Stimulated activated memory B cell treated with anti-CD40 and anti-IgM and Interleukin-4, amounts not matched to agents 10 μg/mL and 1 μg/mL and 100 μg/mL, for 72 hours (primary cell): ENCODE measurements at regions not wholly inside any gene's neighbourhood (a gene's known extent, or its start where the extent isn't known, plus 50 kb on each side); places are given as distances from the start of the nearest gene placed in this dataset.

Experiments used
- ATAC-seq: fragments of 150-1000 bp; cut with Tn5 transposase; 2 replicates; pipeline ENCODE4 v1.10.0; 2021
- H3K27ac Mint-ChIP-seq: one replicate; pipeline ENCODE4 v1.8.0; 2022; ENCODE audit warnings: mild to moderate bottlenecking, mixed read lengths
- H3K27me3 Mint-ChIP-seq: one replicate; pipeline ENCODE4 v1.8.0; 2022; ENCODE audit warnings: mixed read lengths
- H3K36me3 Mint-ChIP-seq: one replicate; pipeline ENCODE4 v1.8.0; 2022; ENCODE audit warnings: mixed read lengths
- H3K4me1 Mint-ChIP-seq: one replicate; pipeline ENCODE4 v1.8.0; 2022; ENCODE audit warnings: mixed read lengths
- H3K4me3 Mint-ChIP-seq: one replicate; pipeline ENCODE4 v1.8.0; 2022; ENCODE audit warnings: mild to moderate bottlenecking, moderate library complexity, mixed read lengths
- H3K9me3 Mint-ChIP-seq: one replicate; pipeline ENCODE4 v1.8.0; 2022; ENCODE audit warnings: mixed read lengths

GRCh38 chr10:117889664-117890063 lies 157.1 kb downstream of the RAB11FIP2 start:
- ATAC-seq: no peak
- no peak overlapping the region for H3K4me3 Mint-ChIP-seq
- H3K4me1 Mint-ChIP-seq: no peaks in the 10 kb centered on the region
- H3K36me3 Mint-ChIP-seq: no peaks in the 10 kb centered on the region
- no peaks in the 10 kb centered on the region for H3K9me3 Mint-ChIP-seq
- H3K27me3 Mint-ChIP-seq: no peaks in the 10 kb centered on the region
- no peak overlapping the region for H3K27ac Mint-ChIP-seq

- Mint-ChIP-seq H3K27me3 (no peaks in the 10 kb centered on the region), H3K9me3 (peaks cover 3% of the 10 kb centered on the region), H3K4me3 (no peak overlapping the region), H3K4me1 (no peaks in the 10 kb centered on the region), H3K27ac (no peak overlapping the region), H3K36me3 (no peaks in the 10 kb centered on the region)
- ATAC-seq: no peak
These were observed 154.0 kb downstream of the RAB11FIP2 start for GRCh38 chr10:117892681-117893220.

- H3K4me1 Mint-ChIP-seq: no peaks in the 10 kb centered on the region
- no peaks in the 10 kb centered on the region for H3K27me3 Mint-ChIP-seq
- H3K36me3 Mint-ChIP-seq: no peaks in the 10 kb centered on the region
- ATAC-seq: no peak
- no peak overlapping the region for H3K4me3 Mint-ChIP-seq
- H3K27ac Mint-ChIP-seq: no peak overlapping the region
- H3K9me3 Mint-ChIP-seq: peaks cover 3% of the 10 kb centered on the region
These were observed 152.4 kb downstream of the RAB11FIP2 start for GRCh38 chr10:117894339-117894738.

- peaks cover 3% of the 10 kb centered on the region for H3K9me3 Mint-ChIP-seq
- ATAC-seq: no peak
- no peaks in the 10 kb centered on the region for H3K4me1 Mint-ChIP-seq
- H3K27me3 Mint-ChIP-seq: no peaks in the 10 kb centered on the region
- H3K4me3 Mint-ChIP-seq: no peak overlapping the region
- no peaks in the 10 kb centered on the region for H3K36me3 Mint-ChIP-seq
- H3K27ac Mint-ChIP-seq: no peak overlapping the region
These were observed 150.2 kb downstream of the RAB11FIP2 start for GRCh38 chr10:117896517-117896916.

- H3K27me3 Mint-ChIP-seq: peaks cover 16% of the 10 kb centered on the region
- no peaks in the 10 kb centered on the region for H3K36me3 Mint-ChIP-seq
- H3K4me1 Mint-ChIP-seq: no peaks in the 10 kb centered on the region
- peaks cover 3% of the 10 kb centered on the region for H3K9me3 Mint-ChIP-seq
- H3K27ac Mint-ChIP-seq: no peak overlapping the region
- H3K4me3 Mint-ChIP-seq: no peak overlapping the region
- ATAC-seq: no peak
These were observed 147.5 kb downstream of the RAB11FIP2 start for GRCh38 chr10:117899181-117899683.

GRCh38 chr10:117900280-117900679 lies 146.5 kb downstream of the RAB11FIP2 start:
- Mint-ChIP-seq H3K4me1 (no peaks in the 10 kb centered on the region), H3K4me3 (no peak overlapping the region), H3K27me3 (peaks cover 26% of the 10 kb centered on the region), H3K9me3 (peaks cover 3% of the 10 kb centered on the region), H3K27ac (no peak overlapping the region), H3K36me3 (no peaks in the 10 kb centered on the region)
- no peak for ATAC-seq

GRCh38 chr10:117903854-117904253 lies 142.9 kb downstream of the RAB11FIP2 start:
- H3K27ac Mint-ChIP-seq: no peak overlapping the region
- peaks cover 45% of the 10 kb centered on the region for H3K27me3 Mint-ChIP-seq
- no peaks in the 10 kb centered on the region for H3K36me3 Mint-ChIP-seq
- no peaks in the 10 kb centered on the region for H3K4me1 Mint-ChIP-seq
- H3K9me3 Mint-ChIP-seq: no peaks in the 10 kb centered on the region
- no peak for ATAC-seq
- H3K4me3 Mint-ChIP-seq: no peak overlapping the region

- Mint-ChIP-seq H3K9me3 (peaks cover 2% of the 10 kb centered on the region), H3K36me3 (no peaks in the 10 kb centered on the region), H3K4me1 (no peaks in the 10 kb centered on the region), H3K27ac (no peak overlapping the region), H3K4me3 (no peak overlapping the region), H3K27me3 (peaks cover 45% of the 10 kb centered on the region)
- ATAC-seq: no peak
These were observed 141.3 kb downstream of the RAB11FIP2 start for GRCh38 chr10:117905404-117905803.

- no peak overlapping the region for H3K27ac Mint-ChIP-seq
- no peak overlapping the region for H3K4me3 Mint-ChIP-seq
- peaks cover 2% of the 10 kb centered on the region for H3K9me3 Mint-ChIP-seq
- H3K36me3 Mint-ChIP-seq: no peaks in the 10 kb centered on the region
- H3K4me1 Mint-ChIP-seq: no peaks in the 10 kb centered on the region
- no peak for ATAC-seq
- peaks cover 44% of the 10 kb centered on the region for H3K27me3 Mint-ChIP-seq
These were observed 135.1 kb downstream of the RAB11FIP2 start for GRCh38 chr10:117911684-117912083.

GRCh38 chr10:117914334-117914733 lies 132.4 kb downstream of the RAB11FIP2 start:
- Mint-ChIP-seq H3K9me3 (no peaks in the 10 kb centered on the region), H3K27me3 (peaks cover 38% of the 10 kb centered on the region), H3K27ac (no peak overlapping the region), H3K4me3 (no peak overlapping the region), H3K36me3 (no peaks in the 10 kb centered on the region), H3K4me1 (no peaks in the 10 kb centered on the region)
- ATAC-seq: no peak

- Mint-ChIP-seq H3K9me3 (peaks cover 4% of the 10 kb centered on the region), H3K4me1 (no peaks in the 10 kb centered on the region), H3K36me3 (no peaks in the 10 kb centered on the region), H3K27me3 (no peaks in the 10 kb centered on the region), H3K27ac (no peak overlapping the region), H3K4me3 (no peak overlapping the region)
- peak; percentile 31 for ATAC-seq
These were observed 125.8 kb downstream of the RAB11FIP2 start for GRCh38 chr10:117920956-117921355.

- no peak for ATAC-seq
- Mint-ChIP-seq H3K27me3 (no peaks in the 10 kb centered on the region), H3K4me3 (no peak overlapping the region), H3K4me1 (no peaks in the 10 kb centered on the region), H3K27ac (no peak overlapping the region), H3K36me3 (no peaks in the 10 kb centered on the region), H3K9me3 (peaks cover 4% of the 10 kb centered on the region)
These were observed 125.3 kb downstream of the RAB11FIP2 start for GRCh38 chr10:117921421-117921820.

GRCh38 chr10:117924820-117925219 lies 121.9 kb downstream of the RAB11FIP2 start:
- H3K36me3 Mint-ChIP-seq: no peaks in the 10 kb centered on the region
- H3K27ac Mint-ChIP-seq: no peak overlapping the region

GRCh38 chr10:117925369-117925768 lies 121.4 kb downstream of the RAB11FIP2 start:
- Mint-ChIP-seq H3K4me1 (no peaks in the 10 kb centered on the region), H3K27me3 (no peaks in the 10 kb centered on the region), H3K36me3 (no peaks in the 10 kb centered on the region), H3K9me3 (peaks cover 4% of the 10 kb centered on the region), H3K27ac (no peak overlapping the region), H3K4me3 (no peak overlapping the region)
- no peak for ATAC-seq

More at GRCh38 chr10:117924820-117925219, 121.9 kb downstream of the RAB11FIP2 start:
- Mint-ChIP-seq H3K27me3 (no peaks in the 10 kb centered on the region), H3K4me1 (no peaks in the 10 kb centered on the region), H3K4me3 (no peak overlapping the region), H3K9me3 (peaks cover 4% of the 10 kb centered on the region)
- ATAC-seq: no peak

GRCh38 chr10:117926491-117926890 lies 120.2 kb downstream of the RAB11FIP2 start:
- Mint-ChIP-seq H3K4me3 (no peak overlapping the region), H3K27ac (no peak overlapping the region), H3K36me3 (no peaks in the 10 kb centered on the region), H3K27me3 (no peaks in the 10 kb centered on the region), H3K9me3 (peaks cover 4% of the 10 kb centered on the region), H3K4me1 (no peaks in the 10 kb centered on the region)
- no peak for ATAC-seq

GRCh38 chr10:117927332-117927731 lies 119.4 kb downstream of the RAB11FIP2 start:
- H3K27ac Mint-ChIP-seq: no peak overlapping the region
- no peaks in the 10 kb centered on the region for H3K36me3 Mint-ChIP-seq
- H3K4me1 Mint-ChIP-seq: no peaks in the 10 kb centered on the region
- H3K27me3 Mint-ChIP-seq: no peaks in the 10 kb centered on the region
- no peak overlapping the region for H3K4me3 Mint-ChIP-seq
- H3K9me3 Mint-ChIP-seq: peaks cover 4% of the 10 kb centered on the region
- peak; percentile 24 for ATAC-seq
